ENCODE measurements at regions not wholly inside any gene's neighbourhood (a gene's known extent, or its start where the extent isn't known, plus 50 kb on each side); places are given as distances from the start of the nearest gene placed in this dataset.

- Histone ChIP-seq H2BK120ac (ENCODE audit: low read depth, low read length) (no peak overlapping the region), H3K79me1 (ENCODE audit: low read depth, low read length) (no peaks in the 10 kb centered on the region), H3K4me2 (ENCODE audit: insufficient read depth, low read length, poor library complexity, severe bottlenecking) (no peak overlapping the region), H3K14ac (ENCODE audit: low read length) (no peak overlapping the region), H2BK5ac (ENCODE audit: low read length) (no peak overlapping the region), H3K4me3 (ENCODE audit: low read length in 2 of 2) (no peak overlapping the region), H4K8ac (ENCODE audit: low read depth, low read length) (no peak overlapping the region), H2AFZ (ENCODE audit: low read length) (no peak overlapping the region), H3K18ac (ENCODE audit: low read length) (no peak overlapping the region), H3K9me3 (replicated peaks in 1 of 2; ENCODE audit: control insufficient read depth in 2 of 2, insufficient read depth in 1 of 2, low read depth in 1 of 2, low read length in 2 of 2) (peaks cover 0 to 7% of the 10 kb centered on the region in 2 donors), H3K4me1 (ENCODE audit: control insufficient read depth in 2 of 2, insufficient read depth in 1 of 2, low read depth in 1 of 2, low read length in 2 of 2) (peaks cover 3 to 29% of the 10 kb centered on the region in 2 donors), H2BK15ac (ENCODE audit: low read length) (no peak overlapping the region), H3K36me3 (replicated peaks in 1 of 2; ENCODE audit: control insufficient read depth in 2 of 2, insufficient read depth in 2 of 2, low read length in 2 of 2) (no peaks in the 10 kb centered on the region), H2AK5ac (ENCODE audit: low read depth, low read length) (no peak overlapping the region), H3K27me3 (ENCODE audit: control insufficient read depth in 3 of 3, insufficient read depth in 3 of 3, low read depth in 1 of 3, low read length in 3 of 3) (no peaks in the 10 kb centered on the region), H4K91ac (ENCODE audit: low read depth, low read length, poor library complexity) (no peak overlapping the region), H3K27ac (replicated peaks; ENCODE audit: low read length) (no peak overlapping the region), H3K4ac (ENCODE audit: low read length) (no peak overlapping the region), H3K9ac (ENCODE audit: low read depth, low read length, poor library complexity) (no peak overlapping the region), H3K23ac (ENCODE audit: low read depth, low read length, poor library complexity) (no peak overlapping the region), H2BK12ac (ENCODE audit: low read length) (no peak overlapping the region)
- DNase-seq (ENCODE audit: low spot score), result no peak
- WGBS, 2 donors (ENCODE audit: extremely low coverage in 2 of 2, insufficient read length in 2 of 2, insufficient replicate concordance in 1 of 2), result no CpG with 5 or more reads among the region's 1 CpG
These were observed 362.0 kb downstream of the ETNK1 start for GRCh38 chr12:22986997-22987396.

DNA sequence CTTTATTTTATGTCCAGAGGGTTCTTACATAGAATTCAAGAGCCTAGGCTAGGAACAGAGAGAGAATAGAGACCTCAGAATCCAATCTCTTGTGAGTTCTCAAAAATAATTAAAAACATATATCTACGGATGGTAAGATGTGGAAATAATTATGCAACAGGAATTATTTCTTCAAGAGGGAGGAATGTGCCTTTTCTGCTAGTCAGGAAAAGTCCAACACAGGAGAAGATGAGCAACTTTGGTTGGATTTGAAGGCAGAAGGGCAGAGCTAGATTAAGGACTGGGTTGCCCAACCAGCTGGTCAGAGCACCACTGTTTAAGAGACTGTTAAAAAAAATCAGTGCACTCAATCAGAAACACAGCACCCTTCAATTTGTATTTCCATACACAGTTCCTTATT, 365.5 kb downstream of the ETNK1 start:
- DNase-seq (ENCODE audit: low spot score), result no peak
- H2AK5ac ChIP-seq (ENCODE audit: low read depth, low read length), result no peak overlapping the region
- H4K91ac ChIP-seq (ENCODE audit: low read depth, low read length, poor library complexity), result no peak overlapping the region
- no peak overlapping the region for H3K14ac ChIP-seq (ENCODE audit: low read length)
- peaks cover 3 to 26% of the 10 kb centered on the region in 2 donors for H3K4me1 ChIP-seq (ENCODE audit: control insufficient read depth in 2 of 2, insufficient read depth in 1 of 2, low read depth in 1 of 2, low read length in 2 of 2)
- H2BK12ac ChIP-seq (ENCODE audit: low read length), result no peak overlapping the region
- no peak overlapping the region for H3K4ac ChIP-seq (ENCODE audit: low read length)
- H2AFZ ChIP-seq (ENCODE audit: low read length), result no peak overlapping the region
- no peaks in the 10 kb centered on the region for H3K79me1 ChIP-seq (ENCODE audit: low read depth, low read length)
- H3K9me3 ChIP-seq (replicated peaks in 1 of 2; ENCODE audit: control insufficient read depth in 2 of 2, insufficient read depth in 1 of 2, low read depth in 1 of 2, low read length in 2 of 2), result peaks cover 0 to 4% of the 10 kb centered on the region in 2 donors
- no peaks in the 10 kb centered on the region for H3K27me3 ChIP-seq (ENCODE audit: control insufficient read depth in 3 of 3, insufficient read depth in 3 of 3, low read depth in 1 of 3, low read length in 3 of 3)
- H2BK5ac ChIP-seq (ENCODE audit: low read length), result no peak overlapping the region
- no peak overlapping the region for H4K8ac ChIP-seq (ENCODE audit: low read depth, low read length)
- H2BK15ac ChIP-seq (ENCODE audit: low read length), result no peak overlapping the region
- no CpG with 5 or more reads among the region's 1 CpG for WGBS, 2 donors (ENCODE audit: extremely low coverage in 2 of 2, insufficient read length in 2 of 2, insufficient replicate concordance in 1 of 2)
- H3K9ac ChIP-seq (ENCODE audit: low read depth, low read length, poor library complexity), result no peak overlapping the region
- no peaks in the 10 kb centered on the region for H3K36me3 ChIP-seq (replicated peaks in 1 of 2; ENCODE audit: control insufficient read depth in 2 of 2, insufficient read depth in 2 of 2, low read length in 2 of 2)
- H3K4me3 ChIP-seq (ENCODE audit: low read length in 2 of 2), result no peak overlapping the region
- H2BK120ac ChIP-seq (ENCODE audit: low read depth, low read length), result no peak overlapping the region
- no peak overlapping the region for H3K27ac ChIP-seq (replicated peaks; ENCODE audit: low read length)
- H3K18ac ChIP-seq (ENCODE audit: low read length), result no peak overlapping the region
- H3K23ac ChIP-seq (ENCODE audit: low read depth, low read length, poor library complexity), result no peak overlapping the region
- H3K4me2 ChIP-seq (ENCODE audit: insufficient read depth, low read length, poor library complexity, severe bottlenecking), result no peak overlapping the region

DNA sequence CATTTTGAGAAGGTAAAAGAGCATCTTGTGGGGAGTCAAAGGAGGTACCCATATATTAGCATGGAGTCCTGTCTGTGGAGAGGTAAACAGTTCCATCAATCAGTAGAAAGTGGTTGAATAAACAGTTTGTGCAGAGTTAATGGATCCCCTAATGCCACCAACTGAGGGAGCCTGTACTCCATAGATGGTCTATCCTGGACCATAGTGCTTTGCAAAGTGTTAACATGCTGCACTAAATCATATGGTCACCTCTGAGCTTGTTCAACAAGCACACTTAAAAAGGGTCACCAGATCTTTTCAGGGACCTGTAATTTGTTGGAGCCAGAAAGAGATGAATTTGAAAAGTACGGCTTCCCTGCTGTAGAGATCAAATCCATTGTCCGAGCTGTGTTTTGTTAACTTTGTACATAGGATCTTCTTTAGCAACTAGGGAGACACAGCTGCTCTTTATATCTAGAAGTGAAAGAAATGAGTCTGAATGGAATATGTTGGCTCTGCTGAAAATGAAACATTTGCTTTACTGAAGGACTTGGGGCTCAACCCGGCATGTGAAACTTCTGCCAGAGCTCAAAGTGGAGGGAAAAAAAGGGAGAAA, 366.4 kb downstream of the ETNK1 start:
- whole genome bisulfite sequencing, 2 donors (ENCODE audit: extremely low coverage in 2 of 2, insufficient read length in 2 of 2, insufficient replicate concordance in 1 of 2), result no CpG with 5 or more reads among the region's 3 CpGs

GRCh38 chr12:22993609-22994315, 368.8 kb downstream of the ETNK1 start:
- Histone ChIP-seq H2BK15ac (ENCODE audit: low read length) (no peak overlapping the region), H2BK12ac (ENCODE audit: low read length) (no peak overlapping the region)

More for the DNA sequence above, 366.4 kb downstream of the ETNK1 start:
- H2BK120ac ChIP-seq (ENCODE audit: low read depth, low read length), result no peak overlapping the region
- H3K27me3 ChIP-seq (ENCODE audit: control insufficient read depth in 3 of 3, insufficient read depth in 3 of 3, low read depth in 1 of 3, low read length in 3 of 3), result no peaks in the 10 kb centered on the region
- H4K91ac ChIP-seq (ENCODE audit: low read depth, low read length, poor library complexity), result no peak overlapping the region
- no peak overlapping the region for H3K4me2 ChIP-seq (ENCODE audit: insufficient read depth, low read length, poor library complexity, severe bottlenecking)
- H3K36me3 ChIP-seq (replicated peaks in 1 of 2; ENCODE audit: control insufficient read depth in 2 of 2, insufficient read depth in 2 of 2, low read length in 2 of 2), result no peaks in the 10 kb centered on the region
- no peak overlapping the region for H3K9ac ChIP-seq (ENCODE audit: low read depth, low read length, poor library complexity)
- no peak overlapping the region for H3K18ac ChIP-seq (ENCODE audit: low read length)
- no peaks in the 10 kb centered on the region for H3K79me1 ChIP-seq (ENCODE audit: low read depth, low read length)
- H2AK5ac ChIP-seq (ENCODE audit: low read depth, low read length), result no peak overlapping the region
- no peak overlapping the region for H2BK12ac ChIP-seq (ENCODE audit: low read length)
- H4K8ac ChIP-seq (ENCODE audit: low read depth, low read length), result no peak overlapping the region
- no peak overlapping the region for H3K23ac ChIP-seq (ENCODE audit: low read depth, low read length, poor library complexity)
- no peak overlapping the region for H3K27ac ChIP-seq (replicated peaks; ENCODE audit: low read length)
- peaks cover 3 to 26% of the 10 kb centered on the region in 2 donors for H3K4me1 ChIP-seq (ENCODE audit: control insufficient read depth in 2 of 2, insufficient read depth in 1 of 2, low read depth in 1 of 2, low read length in 2 of 2)
- H3K14ac ChIP-seq (ENCODE audit: low read length), result no peak overlapping the region
- H3K4ac ChIP-seq (ENCODE audit: low read length), result no peak overlapping the region
- no peak overlapping the region for H2AFZ ChIP-seq (ENCODE audit: low read length)
- no peak overlapping the region for H2BK15ac ChIP-seq (ENCODE audit: low read length)
- no peak overlapping the region for H3K4me3 ChIP-seq (ENCODE audit: low read length in 2 of 2)
- DNase-seq (ENCODE audit: low spot score), result no peak
- H2BK5ac ChIP-seq (ENCODE audit: low read length), result no peak overlapping the region
- peaks cover 0 to 4% of the 10 kb centered on the region in 2 donors for H3K9me3 ChIP-seq (replicated peaks in 1 of 2; ENCODE audit: control insufficient read depth in 2 of 2, insufficient read depth in 1 of 2, low read depth in 1 of 2, low read length in 2 of 2)

More at GRCh38 chr12:22993609-22994315, 368.8 kb downstream of the ETNK1 start:
- no peak overlapping the region for H3K4ac ChIP-seq (ENCODE audit: low read length)
- no CpG with 5 or more reads among the region's 4 CpGs for WGBS, 2 donors (ENCODE audit: extremely low coverage in 2 of 2, insufficient read length in 2 of 2, insufficient replicate concordance in 1 of 2)
- H3K36me3 ChIP-seq (replicated peaks in 1 of 2; ENCODE audit: control insufficient read depth in 2 of 2, insufficient read depth in 2 of 2, low read length in 2 of 2), result no peaks in the 10 kb centered on the region
- H3K27me3 ChIP-seq (ENCODE audit: control insufficient read depth in 3 of 3, insufficient read depth in 3 of 3, low read depth in 1 of 3, low read length in 3 of 3), result no peaks in the 10 kb centered on the region
- no peak overlapping the region for H3K23ac ChIP-seq (ENCODE audit: low read depth, low read length, poor library complexity)
- H3K79me1 ChIP-seq (ENCODE audit: low read depth, low read length), result no peaks in the 10 kb centered on the region
- DNase-seq (ENCODE audit: low spot score), result no peak
- H3K4me3 ChIP-seq (ENCODE audit: low read length in 2 of 2), result no peak overlapping the region
- H3K9ac ChIP-seq (ENCODE audit: low read depth, low read length, poor library complexity), result no peak overlapping the region
- no peak overlapping the region for H2AFZ ChIP-seq (ENCODE audit: low read length)
- H3K27ac ChIP-seq (replicated peaks; ENCODE audit: low read length), result no peak overlapping the region
- H3K18ac ChIP-seq (ENCODE audit: low read length), result no peak overlapping the region
- H3K4me1 ChIP-seq (ENCODE audit: control insufficient read depth in 2 of 2, insufficient read depth in 1 of 2, low read depth in 1 of 2, low read length in 2 of 2), result peaks cover 0 to 10% of the 10 kb centered on the region in 2 donors
- no peak overlapping the region for H3K4me2 ChIP-seq (ENCODE audit: insufficient read depth, low read length, poor library complexity, severe bottlenecking)
- no peak overlapping the region for H4K91ac ChIP-seq (ENCODE audit: low read depth, low read length, poor library complexity)
- no peak overlapping the region for H4K8ac ChIP-seq (ENCODE audit: low read depth, low read length)
- no peak overlapping the region for H2AK5ac ChIP-seq (ENCODE audit: low read depth, low read length)
- no peak overlapping the region for H2BK120ac ChIP-seq (ENCODE audit: low read depth, low read length)
- peaks cover 0 to 11% of the 10 kb centered on the region in 2 donors for H3K9me3 ChIP-seq (replicated peaks in 1 of 2; ENCODE audit: control insufficient read depth in 2 of 2, insufficient read depth in 1 of 2, low read depth in 1 of 2, low read length in 2 of 2)
- H2BK5ac ChIP-seq (ENCODE audit: low read length), result no peak overlapping the region
- no peak overlapping the region for H3K14ac ChIP-seq (ENCODE audit: low read length)
